ENCODE measurements at regions not wholly inside any gene's neighbourhood (a gene's known extent, or its start where the extent isn't known, plus 50 kb on each side); places are given as distances from the start of the nearest gene placed in this dataset.

DNA sequence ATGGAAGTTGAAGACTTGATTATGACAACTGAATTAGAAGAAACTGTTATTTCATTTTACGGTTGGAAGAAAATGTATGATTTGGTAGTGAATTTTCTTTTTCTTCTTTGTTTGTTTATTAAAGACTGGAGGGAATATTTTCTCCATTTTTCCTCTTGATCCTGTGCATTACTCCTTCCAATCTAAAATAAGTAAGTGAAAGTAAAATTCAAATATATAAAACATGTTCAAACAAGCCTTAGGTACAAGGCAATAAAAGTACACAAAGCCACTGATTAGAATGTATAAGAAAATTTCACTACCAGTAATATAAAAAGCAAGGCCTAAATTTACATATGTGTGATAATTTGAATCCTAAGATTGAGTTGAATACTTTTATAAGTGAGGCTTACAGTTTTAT is 181.2 kb upstream of the MME start:
- Mint-ChIP-seq H3K27me3 (ENCODE audit: low read depth) (no peaks in the 10 kb centered on the region), H3K36me3 (no peaks in the 10 kb centered on the region), H3K4me3 (no peak overlapping the region), H3K4me1 (no peaks in the 10 kb centered on the region), H3K27ac (no peak overlapping the region), H3K9me3 (peaks cover 6% of the 10 kb centered on the region; the same call in 1 of the 2 replicates)
- ATAC-seq (no peak), DNase-seq (ENCODE audit: low spot score) (no peak)
- POLR2A ChIA-PET, result no interaction called here
- CTCF ChIA-PET, result no interaction called here
- no peak for TF ChIP-seq ZNF512 (CRISPR knock-in tag; IDR thresholded peaks at IDR 0.05; ENCODE audit: borderline replicate concordance)
- TF ChIP-seq SMAD4 (CRISPR knock-in tag; IDR thresholded peaks at IDR 0.05), result no peak
- TF ChIP-seq ATF1 (CRISPR knock-in tag; IDR thresholded peaks at IDR 0.05), result no peak
- TF ChIP-seq, protein P1, sequence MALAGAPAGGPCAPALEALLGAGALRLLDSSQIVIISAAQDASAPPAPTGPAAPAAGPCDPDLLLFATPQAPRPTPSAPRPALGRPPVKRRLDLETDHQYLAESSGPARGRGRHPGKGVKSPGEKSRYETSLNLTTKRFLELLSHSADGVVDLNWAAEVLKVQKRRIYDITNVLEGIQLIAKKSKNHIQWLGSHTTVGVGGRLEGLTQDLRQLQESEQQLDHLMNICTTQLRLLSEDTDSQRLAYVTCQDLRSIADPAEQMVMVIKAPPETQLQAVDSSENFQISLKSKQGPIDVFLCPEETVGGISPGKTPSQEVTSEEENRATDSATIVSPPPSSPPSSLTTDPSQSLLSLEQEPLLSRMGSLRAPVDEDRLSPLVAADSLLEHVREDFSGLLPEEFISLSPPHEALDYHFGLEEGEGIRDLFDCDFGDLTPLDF (CRISPR knock-in tag; IDR thresholded peaks at IDR 0.05), result no peak
- TF ChIP-seq ZNF317 (CRISPR knock-in tag; IDR thresholded peaks at IDR 0.05; ENCODE audit: borderline replicate concordance, low read depth), result no peak
- TF ChIP-seq ATF6 (CRISPR knock-in tag; IDR thresholded peaks at IDR 0.05), result no peak
- TF ChIP-seq KAT7 (CRISPR knock-in tag; IDR thresholded peaks at IDR 0.05; ENCODE audit: borderline replicate concordance), result no peak
- TF ChIP-seq IRF2 (CRISPR knock-in tag; IDR thresholded peaks at IDR 0.05; ENCODE audit: borderline replicate concordance, low read depth), result no peak

DNA sequence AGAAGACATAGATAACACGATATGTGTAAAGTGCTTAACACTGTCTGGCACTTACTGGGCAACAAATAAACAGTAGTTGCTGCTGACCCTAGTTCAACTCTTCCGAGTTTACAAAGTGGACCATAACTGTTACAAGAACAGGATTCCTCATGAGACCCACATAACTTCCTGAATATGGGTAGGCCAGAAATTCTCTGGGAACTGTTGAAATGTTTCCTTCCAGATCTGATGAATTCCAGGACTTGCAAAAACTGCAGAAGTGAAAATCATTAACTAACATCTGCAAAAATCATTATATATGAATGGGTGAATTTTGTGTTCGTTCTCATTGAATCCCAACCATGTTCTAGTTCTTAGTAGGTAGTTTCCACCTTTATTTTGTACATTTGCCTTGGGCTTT is 181.7 kb upstream of the MME start:
- ATAC-seq (no peak), DNase-seq (ENCODE audit: low spot score) (no peak)
- H3K9me3 Mint-ChIP-seq, result peaks cover 6% of the 10 kb centered on the region; the same call in 1 of the 2 replicates
- no peaks in the 10 kb centered on the region for H3K36me3 Mint-ChIP-seq
- TF ChIP-seq ZNF138 (CRISPR knock-in tag; conservative IDR thresholded peaks at IDR 0.05), result no peak
- TF ChIP-seq PRRX2 (CRISPR knock-in tag; IDR thresholded peaks at IDR 0.05), result no peak
- no peak for TF ChIP-seq KAT7 (CRISPR knock-in tag; IDR thresholded peaks at IDR 0.05; ENCODE audit: borderline replicate concordance)
- no peak for TF ChIP-seq NR1H2 (CRISPR knock-in tag; IDR thresholded peaks at IDR 0.05)
- TF ChIP-seq, protein P2, sequence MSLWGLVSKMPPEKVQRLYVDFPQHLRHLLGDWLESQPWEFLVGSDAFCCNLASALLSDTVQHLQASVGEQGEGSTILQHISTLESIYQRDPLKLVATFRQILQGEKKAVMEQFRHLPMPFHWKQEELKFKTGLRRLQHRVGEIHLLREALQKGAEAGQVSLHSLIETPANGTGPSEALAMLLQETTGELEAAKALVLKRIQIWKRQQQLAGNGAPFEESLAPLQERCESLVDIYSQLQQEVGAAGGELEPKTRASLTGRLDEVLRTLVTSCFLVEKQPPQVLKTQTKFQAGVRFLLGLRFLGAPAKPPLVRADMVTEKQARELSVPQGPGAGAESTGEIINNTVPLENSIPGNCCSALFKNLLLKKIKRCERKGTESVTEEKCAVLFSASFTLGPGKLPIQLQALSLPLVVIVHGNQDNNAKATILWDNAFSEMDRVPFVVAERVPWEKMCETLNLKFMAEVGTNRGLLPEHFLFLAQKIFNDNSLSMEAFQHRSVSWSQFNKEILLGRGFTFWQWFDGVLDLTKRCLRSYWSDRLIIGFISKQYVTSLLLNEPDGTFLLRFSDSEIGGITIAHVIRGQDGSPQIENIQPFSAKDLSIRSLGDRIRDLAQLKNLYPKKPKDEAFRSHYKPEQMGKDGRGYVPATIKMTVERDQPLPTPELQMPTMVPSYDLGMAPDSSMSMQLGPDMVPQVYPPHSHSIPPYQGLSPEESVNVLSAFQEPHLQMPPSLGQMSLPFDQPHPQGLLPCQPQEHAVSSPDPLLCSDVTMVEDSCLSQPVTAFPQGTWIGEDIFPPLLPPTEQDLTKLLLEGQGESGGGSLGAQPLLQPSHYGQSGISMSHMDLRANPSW (CRISPR knock-in tag; conservative IDR thresholded peaks at IDR 0.05; ENCODE audit: low read depth), result no peak
- TF ChIP-seq, protein P3, sequence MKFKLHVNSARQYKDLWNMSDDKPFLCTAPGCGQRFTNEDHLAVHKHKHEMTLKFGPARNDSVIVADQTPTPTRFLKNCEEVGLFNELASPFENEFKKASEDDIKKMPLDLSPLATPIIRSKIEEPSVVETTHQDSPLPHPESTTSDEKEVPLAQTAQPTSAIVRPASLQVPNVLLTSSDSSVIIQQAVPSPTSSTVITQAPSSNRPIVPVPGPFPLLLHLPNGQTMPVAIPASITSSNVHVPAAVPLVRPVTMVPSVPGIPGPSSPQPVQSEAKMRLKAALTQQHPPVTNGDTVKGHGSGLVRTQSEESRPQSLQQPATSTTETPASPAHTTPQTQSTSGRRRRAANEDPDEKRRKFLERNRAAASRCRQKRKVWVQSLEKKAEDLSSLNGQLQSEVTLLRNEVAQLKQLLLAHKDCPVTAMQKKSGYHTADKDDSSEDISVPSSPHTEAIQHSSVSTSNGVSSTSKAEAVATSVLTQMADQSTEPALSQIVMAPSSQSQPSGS (CRISPR knock-in tag; IDR thresholded peaks at IDR 0.05; ENCODE audit: borderline replicate concordance, low read depth), result no peak
- TF ChIP-seq, protein P4, sequence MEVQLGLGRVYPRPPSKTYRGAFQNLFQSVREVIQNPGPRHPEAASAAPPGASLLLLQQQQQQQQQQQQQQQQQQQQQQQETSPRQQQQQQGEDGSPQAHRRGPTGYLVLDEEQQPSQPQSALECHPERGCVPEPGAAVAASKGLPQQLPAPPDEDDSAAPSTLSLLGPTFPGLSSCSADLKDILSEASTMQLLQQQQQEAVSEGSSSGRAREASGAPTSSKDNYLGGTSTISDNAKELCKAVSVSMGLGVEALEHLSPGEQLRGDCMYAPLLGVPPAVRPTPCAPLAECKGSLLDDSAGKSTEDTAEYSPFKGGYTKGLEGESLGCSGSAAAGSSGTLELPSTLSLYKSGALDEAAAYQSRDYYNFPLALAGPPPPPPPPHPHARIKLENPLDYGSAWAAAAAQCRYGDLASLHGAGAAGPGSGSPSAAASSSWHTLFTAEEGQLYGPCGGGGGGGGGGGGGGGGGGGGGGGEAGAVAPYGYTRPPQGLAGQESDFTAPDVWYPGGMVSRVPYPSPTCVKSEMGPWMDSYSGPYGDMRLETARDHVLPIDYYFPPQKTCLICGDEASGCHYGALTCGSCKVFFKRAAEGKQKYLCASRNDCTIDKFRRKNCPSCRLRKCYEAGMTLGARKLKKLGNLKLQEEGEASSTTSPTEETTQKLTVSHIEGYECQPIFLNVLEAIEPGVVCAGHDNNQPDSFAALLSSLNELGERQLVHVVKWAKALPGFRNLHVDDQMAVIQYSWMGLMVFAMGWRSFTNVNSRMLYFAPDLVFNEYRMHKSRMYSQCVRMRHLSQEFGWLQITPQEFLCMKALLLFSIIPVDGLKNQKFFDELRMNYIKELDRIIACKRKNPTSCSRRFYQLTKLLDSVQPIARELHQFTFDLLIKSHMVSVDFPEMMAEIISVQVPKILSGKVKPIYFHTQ (CRISPR knock-in tag; IDR thresholded peaks at IDR 0.05), result no peak
- no peak for TF ChIP-seq ATF6 (CRISPR knock-in tag; IDR thresholded peaks at IDR 0.05)
- TF ChIP-seq ZNF219 (CRISPR knock-in tag; IDR thresholded peaks at IDR 0.05; ENCODE audit: borderline replicate concordance), result no peak
- ChIA-PET POLR2A (no interaction called here), CTCF (no interaction called here)
- H3K4me3 Mint-ChIP-seq, result no peak overlapping the region
- no peaks in the 10 kb centered on the region for H3K4me1 Mint-ChIP-seq
- no peak overlapping the region for H3K27ac Mint-ChIP-seq
- no peaks in the 10 kb centered on the region for H3K27me3 Mint-ChIP-seq (ENCODE audit: low read depth)

All from WTC11 (cell line).